GM23338 (cell line): ENCODE measurements at regions not wholly inside any gene's neighbourhood (a gene's known extent, or its start where the extent isn't known, plus 50 kb on each side); places are given as distances from the start of the nearest gene placed in this dataset.

Experiments used
- CREB1 ChIP-seq: fragments of 250-450 bp; sonication (Bioruptor Pico); IDR thresholded peaks from 2 replicates; pipeline ENCODE4 v1.5.0; 2020; ENCODE audit warnings: low read depth, mild to moderate bottlenecking, moderate library complexity
- CTCF ChIP-seq, 2 experiments: fragments of 200-600 bp in 1 of 2; sonication (generic) in 1 of 2; conservative IDR thresholded peaks; 2 replicates each; pipeline versions ENCODE4 v1.5.1 to v1.6.1; 2016 to 2017; ENCODE audit warnings: antibody characterized with exemption in 2 of 2, low read depth in 2 of 2, mild to moderate bottlenecking in 2 of 2, moderate library complexity in 1 of 2
- ETS1 ChIP-seq: IDR thresholded peaks from 2 replicates; pipeline ENCODE4 v1.6.1; 2016; ENCODE audit warnings: antibody characterized with exemption
- EZH2 ChIP-seq: fragments of 200-600 bp; sonication (generic); IDR thresholded peaks from one replicate; pipeline ENCODE4 v1.8.0; 2017; ENCODE audit warnings: antibody characterized with exemption, mild to moderate bottlenecking, low read depth; ENCODE audit not compliant: unreplicated experiment
- EZH2phosphoT487 ChIP-seq: fragments of 200-600 bp; sonication (generic); IDR thresholded peaks from one replicate; pipeline ENCODE4 v1.8.1; 2018; ENCODE audit warnings: antibody characterized with exemption; ENCODE audit not compliant: unreplicated experiment
- JUNB ChIP-seq: IDR thresholded peaks from one replicate; pipeline ENCODE4 v1.6.1; 2016; ENCODE audit warnings: antibody characterized with exemption; ENCODE audit not compliant: unreplicated experiment
- NANOG ChIP-seq: IDR thresholded peaks from 2 replicates; pipeline ENCODE4 v1.6.1; 2016; ENCODE audit warnings: antibody characterized with exemption, borderline replicate concordance
- POLR2AphosphoS5 ChIP-seq: IDR thresholded peaks from 2 replicates; pipeline ENCODE4 v1.6.1; 2016; ENCODE audit warnings: antibody characterized with exemption, low read depth
- REST ChIP-seq: IDR thresholded peaks from one replicate; pipeline ENCODE4 v1.6.1; 2018; ENCODE audit warnings: antibody characterized with exemption; ENCODE audit not compliant: unreplicated experiment
- STAT1 ChIP-seq: IDR thresholded peaks from one replicate; pipeline ENCODE4 v1.6.1; 2016; ENCODE audit warnings: antibody characterized with exemption; ENCODE audit not compliant: unreplicated experiment
- ZNF114 ChIP-seq: fragments of 250-450 bp; sonication (Bioruptor Pico); IDR thresholded peaks from 2 replicates; pipeline ENCODE4 v1.5.0; 2020; ENCODE audit warnings: mild to moderate bottlenecking, moderate library complexity

- TF ChIP-seq CTCF (conservative IDR thresholded peaks at IDR 0.05; ENCODE audit: low read depth in 2 of 2), result no peak
- no peak for TF ChIP-seq CREB1
- no peak for TF ChIP-seq EZH2
- TF ChIP-seq EZH2phosphoT487, result no peak
- TF ChIP-seq POLR2AphosphoS5, result no peak
- TF ChIP-seq ETS1, result no peak
- TF ChIP-seq JUNB, result no peak
- no peak for TF ChIP-seq STAT1
- TF ChIP-seq REST, result no peak
- TF ChIP-seq NANOG, result no peak
- no peak for TF ChIP-seq ZNF114 (CRISPR knock-in tag)
Measured at GRCh38 chr11:38543986-38544385, 1946.0 kb upstream of the RAG2 start.
